ENCODE measurements at regions not wholly inside any gene's neighbourhood (a gene's known extent, or its start where the extent isn't known, plus 50 kb on each side); places are given as distances from the start of the nearest gene placed in this dataset.

- DNase-seq (ENCODE audit: low read depth), result no peak
Measured at GRCh38 chr11:27604416-27604815, 95.8 kb downstream of the BDNF start.

DNA sequence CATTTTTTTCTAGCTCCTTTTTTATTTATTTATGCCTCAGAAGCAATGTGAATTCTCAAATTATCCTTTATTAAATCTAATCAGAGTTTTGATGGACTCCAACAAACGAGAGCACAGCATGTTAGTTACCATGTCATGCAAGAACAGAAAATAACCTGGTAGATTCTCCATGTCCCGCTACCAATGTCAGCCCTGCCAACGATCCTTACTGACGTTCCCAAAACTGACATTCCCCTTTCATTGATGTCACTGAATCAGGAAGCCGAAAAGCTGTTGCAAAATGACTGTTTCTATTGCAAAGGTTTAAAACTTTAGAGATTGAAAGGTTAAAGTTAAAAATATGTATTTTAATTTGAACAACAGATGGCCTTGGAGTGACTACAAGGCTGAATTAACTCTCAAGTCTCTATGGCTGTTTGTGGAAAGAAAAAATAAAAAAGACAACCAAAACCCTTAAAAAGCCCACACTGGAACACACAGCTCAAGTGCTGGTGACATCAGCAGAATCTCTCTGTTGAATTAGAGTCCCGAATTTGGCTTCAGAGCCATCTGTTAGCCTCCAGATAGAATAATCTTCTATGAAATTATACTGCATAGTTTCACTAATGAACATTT is 96.8 kb downstream of the BDNF start:
- DNase-seq (ENCODE audit: low read depth), result no peak

DNA sequence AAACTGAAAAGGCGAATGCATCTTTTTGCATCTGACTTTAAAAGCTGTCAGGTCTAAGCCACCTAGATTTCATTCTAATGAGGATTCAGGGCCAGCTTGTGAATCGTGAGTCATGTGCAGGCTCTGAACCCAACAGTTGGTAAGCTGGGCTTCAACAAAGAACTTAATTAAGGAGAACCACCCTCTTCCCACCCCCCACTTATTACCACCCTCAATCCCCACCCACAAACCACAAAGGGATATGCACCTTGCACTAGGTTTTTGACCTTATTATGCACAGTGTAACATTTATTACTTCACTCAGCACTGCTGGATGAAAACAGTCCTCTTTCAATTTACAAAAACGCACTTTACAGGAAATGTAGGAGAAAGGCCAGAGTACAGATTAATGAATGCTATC is 94.1 kb upstream of the LIN7C start:
- no peak for DNase-seq (ENCODE audit: low read depth)

- DNase-seq (ENCODE audit: low read depth), result no peak
Measured at GRCh38 chr11:27599217-27599616, 92.6 kb upstream of the LIN7C start.

DNA sequence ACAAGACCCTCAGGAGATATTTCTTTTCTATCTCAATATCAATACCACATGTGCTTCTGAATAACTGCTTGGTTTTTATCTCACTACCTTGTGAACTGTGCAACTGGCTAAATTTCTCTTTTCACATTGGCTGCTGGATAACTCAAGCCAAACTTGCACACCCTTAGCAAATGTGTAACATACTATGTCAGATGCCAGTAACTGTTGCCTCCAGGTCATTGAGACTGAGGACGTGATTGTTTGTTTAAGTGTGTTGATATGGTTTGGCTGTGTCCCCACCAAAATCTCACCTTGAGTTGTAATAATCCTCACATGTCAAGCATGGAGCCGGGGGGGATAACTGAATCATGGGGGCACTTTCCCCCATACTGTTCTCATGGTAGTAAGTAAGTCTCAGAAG is 90.2 kb upstream of the LIN7C start:
- DNase-seq (ENCODE audit: low read depth), result no peak

DNA sequence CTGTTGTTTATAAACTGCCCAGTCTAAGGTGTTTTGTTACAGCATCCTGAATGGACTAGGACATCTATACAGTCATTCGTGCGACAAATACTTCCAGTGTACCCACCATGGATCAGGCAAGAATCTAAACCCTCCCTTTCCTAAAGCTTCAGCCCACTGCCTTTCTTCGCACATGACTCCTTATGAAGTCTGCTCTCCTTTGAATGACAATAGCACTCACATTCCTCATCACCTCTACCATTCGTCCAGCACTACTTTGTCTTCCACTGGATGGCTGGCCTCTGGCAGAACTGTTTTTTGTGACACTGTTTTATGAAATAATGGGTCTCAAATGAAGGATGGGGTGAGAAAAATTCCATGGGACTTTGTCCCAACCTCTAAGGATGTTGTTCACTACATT is 89.8 kb upstream of the LIN7C start:
- DNase-seq (ENCODE audit: low read depth), result no peak

DNA sequence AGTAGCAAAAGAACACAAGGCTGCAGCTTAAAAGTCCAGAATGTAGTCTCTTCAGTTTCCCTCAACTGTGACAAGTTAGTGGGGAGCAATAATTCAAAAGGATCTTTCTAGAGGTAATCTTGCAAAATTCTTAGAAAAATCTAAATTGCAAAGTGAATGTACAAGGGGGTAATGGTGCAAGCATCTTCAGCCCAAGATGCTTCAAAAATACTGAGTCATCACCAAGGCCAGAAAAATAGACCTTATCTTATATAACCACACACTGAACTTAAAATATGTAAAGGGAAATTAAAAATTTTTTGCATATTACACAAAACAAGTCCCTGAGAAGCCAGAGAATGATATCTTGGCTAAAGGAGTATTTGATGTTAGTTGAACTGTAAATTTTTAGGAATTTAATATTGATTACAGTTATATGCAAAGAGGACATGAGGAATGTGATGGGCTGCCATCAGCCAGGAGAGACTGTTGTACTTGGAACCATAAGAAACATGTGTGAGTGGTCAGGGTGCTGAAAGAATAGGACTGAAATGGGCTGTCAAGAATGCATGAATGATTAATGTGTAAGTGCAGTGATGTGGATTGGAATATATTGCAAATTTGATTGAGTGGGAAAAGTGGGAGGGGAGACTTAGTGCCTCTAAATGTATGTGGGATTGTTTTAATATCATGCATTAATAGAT is 85.7 kb upstream of the LIN7C start:
- DNase-seq (ENCODE audit: low read depth), result peak; percentile 40

- no peak for DNase-seq (ENCODE audit: low read depth)
Measured at GRCh38 chr11:27582621-27583020, 76.1 kb upstream of the LIN7C start.

- DNase-seq (ENCODE audit: low read depth), result no peak
Measured at GRCh38 chr11:27574342-27574741, 67.8 kb upstream of the LIN7C start.

DNA sequence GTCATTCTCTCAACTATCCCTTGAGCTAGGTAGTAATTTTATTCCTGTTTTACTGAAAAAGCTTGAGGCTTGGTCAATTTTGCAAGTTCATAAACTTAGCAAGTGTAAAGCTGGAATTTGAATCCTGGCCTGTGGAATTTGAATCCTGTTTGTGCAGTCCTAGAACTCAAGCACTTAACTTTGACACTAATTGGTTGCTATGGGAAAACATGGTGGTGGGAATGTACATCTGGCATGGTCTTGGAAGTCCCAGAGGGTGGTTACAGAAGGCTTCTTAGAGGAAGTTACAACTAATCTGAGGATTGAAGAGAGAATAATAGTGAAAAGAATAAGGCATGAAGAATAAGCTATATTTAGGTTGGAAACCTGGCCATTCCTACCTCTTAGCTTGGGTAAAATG is 66.5 kb upstream of the LIN7C start:
- DNase-seq (ENCODE audit: low read depth), result no peak

GRCh38 chr11:27571154-27571810 is 64.7 kb upstream of the LIN7C start:
- peak; percentile 94 for DNase-seq (ENCODE audit: low read depth)

DNA sequence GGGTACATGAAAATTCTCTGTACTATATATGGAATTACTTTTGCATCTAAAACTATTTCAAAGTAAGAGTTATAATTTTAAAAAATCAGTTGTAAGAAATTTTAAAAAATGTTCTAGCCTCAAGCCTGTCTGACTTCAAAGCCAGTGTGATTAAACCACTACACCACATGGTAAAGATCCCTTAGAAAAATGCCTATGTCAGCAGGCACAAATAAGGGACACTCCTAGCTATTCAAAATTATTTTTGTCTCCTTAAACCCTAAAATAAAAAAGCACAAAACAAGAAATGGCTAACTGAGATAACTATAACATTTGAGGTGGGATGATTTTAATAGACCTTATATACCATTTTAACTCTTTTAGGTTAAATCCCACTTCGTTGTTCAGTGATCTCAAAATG is 64.0 kb upstream of the LIN7C start:
- no peak for DNase-seq (ENCODE audit: low read depth)

DNA sequence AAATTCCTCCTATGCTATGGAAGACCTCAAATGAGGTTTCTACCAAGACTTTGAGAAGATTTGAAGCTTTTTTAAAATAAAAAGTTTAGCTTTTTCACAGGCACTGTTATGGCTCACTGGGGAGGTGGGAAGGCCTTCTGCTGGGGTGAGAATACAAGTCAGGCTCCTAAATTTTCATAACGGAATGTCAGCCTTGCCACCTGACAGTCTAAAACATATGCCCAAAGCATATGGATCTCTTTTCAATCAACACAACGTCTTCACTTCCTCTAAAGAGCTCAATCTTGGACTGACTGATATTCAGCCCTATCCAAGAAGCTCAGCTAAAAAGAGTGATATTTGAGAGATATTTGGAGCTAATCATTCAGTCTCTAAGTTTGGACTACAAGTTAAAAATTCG is 57.1 kb upstream of the LIN7C start:
- DNase-seq (ENCODE audit: low read depth), result no peak

- DNase-seq (ENCODE audit: low read depth), result peak; percentile 73
Measured at GRCh38 chr11:27563201-27563600, 56.6 kb upstream of the LIN7C start.

DNA sequence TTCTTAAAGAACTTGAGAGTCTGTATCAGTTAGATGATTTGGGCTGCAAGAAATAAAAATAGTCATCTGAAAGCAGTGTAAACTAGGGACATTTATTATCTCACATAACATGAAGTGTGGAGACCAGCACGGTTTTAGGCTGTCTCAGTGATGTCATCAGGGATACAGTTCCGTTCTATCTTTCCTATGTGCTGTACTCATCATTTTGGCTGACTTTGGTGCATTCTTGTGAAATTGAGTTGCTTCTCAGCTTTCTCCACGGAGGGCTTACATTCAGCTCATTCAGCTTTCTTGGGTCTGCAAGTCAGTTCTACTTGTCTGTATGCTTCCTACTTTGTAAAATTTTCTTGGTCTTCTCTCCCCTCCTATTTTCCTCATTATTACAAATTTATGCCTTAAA is 51.8 kb upstream of the LIN7C start:
- peak; percentile 39 for DNase-seq (ENCODE audit: low read depth)

- DNase-seq (ENCODE audit: low read depth), result peak; percentile 33
Measured at GRCh38 chr11:27557226-27557625, 50.7 kb upstream of the LIN7C start.
